ENCODE measurements at regions not wholly inside any gene's neighbourhood (a gene's known extent, or its start where the extent isn't known, plus 50 kb on each side); places are given as distances from the start of the nearest gene placed in this dataset.

GRCh38 chr4:55284331-55284730, 61.7 kb upstream of the SRD5A3 start:
- TF ChIP-seq CTCF (IDR thresholded peaks at IDR 0.05) (no peak), POLR2A (IDR thresholded peaks at IDR 0.05) (no peak), POLR2AphosphoS5 (IDR thresholded peaks at IDR 0.05) (no peak)
